Thoracic aorta (tissue), 2 donors: ENCODE measurements at regions not wholly inside any gene's neighbourhood (a gene's known extent, or its start where the extent isn't known, plus 50 kb on each side); places are given as distances from the start of the nearest gene placed in this dataset.

Experiments used
- ATAC-seq: fragments of 150-250 bp; one replicate; pipeline ENCODE4 v1.8.0; 2017; ENCODE audit warnings: low read depth; ENCODE audit not compliant: insufficient number of reproducible peaks, low FRiP score
- DNase-seq: peaks from one replicate; pipeline ENCODE4 v3.0.0-alpha.2; 2020; ENCODE audit warnings: low spot score
- H3K27ac ChIP-seq, 2 donors: fragments of 200-600 bp; sonication (generic); 1 replicate in 1 of 2; 2 replicates in 1 of 2; pipeline ENCODE4 v1.5.1; 2016; ENCODE audit warnings: mild to moderate bottlenecking in 2 of 2, moderate library complexity in 2 of 2
- H3K27me3 ChIP-seq: fragments of 200-600 bp; sonication (generic); replicated peaks from 2 replicates; pipeline ENCODE4 v1.6.0; 2016; ENCODE audit warnings: mild to moderate bottlenecking; ENCODE audit not compliant: insufficient read depth
- H3K36me3 ChIP-seq: fragments of 200-600 bp; sonication (generic); one replicate; pipeline ENCODE4 v1.5.1; 2016
- H3K4me1 ChIP-seq, 2 donors: fragments of 200-600 bp; sonication (generic); 1 replicate in 1 of 2; 2 replicates in 1 of 2; pipeline versions ENCODE4 v1.5.1 to v1.6.0; 2016; ENCODE audit warnings: low read depth in 2 of 2, mild to moderate bottlenecking in 1 of 2; ENCODE audit not compliant: control insufficient read depth in 1 of 2
- H3K4me3 ChIP-seq: fragments of 200-600 bp; sonication (generic); 2 replicates; pipeline ENCODE4 v1.5.1; 2016; ENCODE audit warnings: mild to moderate bottlenecking
- H3K9me3 ChIP-seq: fragments of 200-600 bp; sonication (generic); 2 replicates; pipeline ENCODE4 v1.5.1; 2016
- TF ChIP-seq, protein P1 (sequence below): fragments of 200-600 bp; sonication (generic); IDR thresholded peaks from one replicate; pipeline ENCODE4 v1.5.1; 2019; ENCODE audit warnings: antibody characterized with exemption

DNA sequence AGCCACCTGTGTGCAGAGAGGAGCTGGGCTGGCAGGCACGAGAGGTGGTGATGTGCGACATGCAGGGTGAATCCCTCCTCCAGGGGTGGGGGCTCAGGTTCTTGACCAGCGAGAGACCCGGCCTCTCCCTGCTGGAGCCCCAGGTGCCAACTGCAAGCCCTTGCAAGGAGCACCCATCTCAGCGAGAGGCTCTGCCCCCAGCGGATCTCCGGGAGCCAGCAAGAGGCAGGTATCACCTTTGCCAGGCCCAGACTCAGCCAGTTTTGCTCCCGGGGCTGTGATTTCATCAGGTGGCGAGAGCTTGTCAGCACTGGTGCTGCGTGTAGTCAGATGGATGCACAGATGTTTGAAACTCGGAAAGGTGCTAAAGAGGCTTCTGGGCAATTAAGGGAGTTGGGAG is 87.7 kb downstream of the TFAP2C start:
- Histone ChIP-seq H3K36me3 (no peaks in the 10 kb centered on the region), H3K27me3 (no peaks in the 10 kb centered on the region), H3K4me3 (no peak overlapping the region), H3K4me1 (no peaks in the 10 kb centered on the region), H3K27ac (no peak overlapping the region), H3K9me3 (no peaks in the 10 kb centered on the region)
- TF ChIP-seq, protein P1, sequence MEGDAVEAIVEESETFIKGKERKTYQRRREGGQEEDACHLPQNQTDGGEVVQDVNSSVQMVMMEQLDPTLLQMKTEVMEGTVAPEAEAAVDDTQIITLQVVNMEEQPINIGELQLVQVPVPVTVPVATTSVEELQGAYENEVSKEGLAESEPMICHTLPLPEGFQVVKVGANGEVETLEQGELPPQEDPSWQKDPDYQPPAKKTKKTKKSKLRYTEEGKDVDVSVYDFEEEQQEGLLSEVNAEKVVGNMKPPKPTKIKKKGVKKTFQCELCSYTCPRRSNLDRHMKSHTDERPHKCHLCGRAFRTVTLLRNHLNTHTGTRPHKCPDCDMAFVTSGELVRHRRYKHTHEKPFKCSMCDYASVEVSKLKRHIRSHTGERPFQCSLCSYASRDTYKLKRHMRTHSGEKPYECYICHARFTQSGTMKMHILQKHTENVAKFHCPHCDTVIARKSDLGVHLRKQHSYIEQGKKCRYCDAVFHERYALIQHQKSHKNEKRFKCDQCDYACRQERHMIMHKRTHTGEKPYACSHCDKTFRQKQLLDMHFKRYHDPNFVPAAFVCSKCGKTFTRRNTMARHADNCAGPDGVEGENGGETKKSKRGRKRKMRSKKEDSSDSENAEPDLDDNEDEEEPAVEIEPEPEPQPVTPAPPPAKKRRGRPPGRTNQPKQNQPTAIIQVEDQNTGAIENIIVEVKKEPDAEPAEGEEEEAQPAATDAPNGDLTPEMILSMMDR: no peak
- ATAC-seq (no peak), DNase-seq (no peak)

DNA sequence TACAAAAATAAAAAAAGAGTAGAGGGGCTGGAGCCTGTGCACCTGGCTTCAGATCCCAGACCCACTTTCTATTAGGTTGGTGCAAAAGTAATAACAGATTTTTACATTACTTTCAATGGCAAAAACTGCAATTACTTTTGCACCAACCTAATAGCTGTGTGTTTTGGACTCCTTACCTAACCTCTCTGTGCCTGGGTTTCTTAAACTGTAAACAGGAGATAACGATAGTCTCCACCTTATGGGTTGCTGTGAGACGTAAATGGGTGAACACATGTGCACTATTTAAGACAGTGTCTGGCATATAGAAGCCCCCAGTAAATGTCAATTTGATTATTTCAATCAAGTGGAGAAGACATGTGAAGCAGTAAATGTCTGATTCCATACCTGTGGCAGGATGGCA is 89.7 kb downstream of the TFAP2C start:
- H3K36me3 ChIP-seq: no peaks in the 10 kb centered on the region
- ATAC-seq: no peak
- H3K4me1 ChIP-seq: no peaks in the 10 kb centered on the region
- no peaks in the 10 kb centered on the region for H3K9me3 ChIP-seq
- no peak overlapping the region for H3K27ac ChIP-seq
- DNase-seq: no peak
- TF ChIP-seq, protein P1: no peak
- no peaks in the 10 kb centered on the region for H3K27me3 ChIP-seq
- H3K4me3 ChIP-seq: no peak overlapping the region

DNA sequence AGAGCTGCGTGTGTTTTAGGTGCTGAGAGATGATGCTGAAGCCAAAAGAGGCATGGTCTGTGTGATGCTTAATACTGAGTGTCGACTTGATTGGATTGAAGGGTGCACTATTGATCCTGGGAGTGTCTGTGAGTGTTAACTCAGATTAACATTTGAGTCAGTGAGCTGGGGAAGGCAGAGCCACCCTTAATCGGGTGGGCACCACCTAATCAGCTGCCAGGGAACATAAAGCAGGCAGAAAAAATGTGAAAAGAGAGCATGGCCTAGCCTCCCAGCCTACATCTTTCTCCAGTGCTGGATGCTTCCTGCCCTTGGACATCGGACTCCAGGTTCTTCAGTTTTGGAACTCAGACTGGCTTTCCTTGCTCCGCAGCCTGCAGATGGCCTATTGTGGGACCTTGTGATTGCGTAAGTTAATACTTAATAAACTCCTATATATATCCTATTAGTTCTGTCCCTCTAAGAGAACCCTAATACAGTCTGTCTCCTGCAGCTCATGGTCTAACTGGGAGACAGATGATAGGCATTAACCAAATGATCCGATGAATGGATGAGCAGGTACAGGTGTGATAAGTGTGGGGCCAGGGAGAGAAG is 91.6 kb downstream of the TFAP2C start:
- no peak for ATAC-seq

DNA sequence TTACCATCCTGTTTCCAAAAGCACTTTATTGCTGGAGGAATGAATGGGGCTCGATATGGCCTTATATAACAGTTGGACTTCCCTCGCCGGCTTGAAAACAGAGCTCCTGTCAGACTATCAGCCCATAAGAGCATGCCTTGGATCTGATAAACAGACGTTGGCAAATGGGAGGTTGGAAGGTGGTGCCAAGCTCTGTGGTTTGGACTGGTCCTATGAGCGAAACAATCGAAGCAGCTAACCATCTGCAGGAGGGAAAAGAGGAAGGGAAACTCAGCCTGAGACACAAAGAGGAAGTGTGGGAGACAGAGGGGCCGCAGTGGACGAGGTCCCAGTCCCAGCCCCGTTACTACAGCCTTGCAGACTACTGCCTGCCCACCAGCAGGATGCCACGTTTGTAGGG is 92.9 kb downstream of the TFAP2C start:
- no peaks in the 10 kb centered on the region for H3K4me1 ChIP-seq
- TF ChIP-seq, protein P1: no peak
- DNase-seq (no peak), ATAC-seq (no peak)
- H3K36me3 ChIP-seq: no peaks in the 10 kb centered on the region
- H3K27ac ChIP-seq: no peak overlapping the region
- H3K4me3 ChIP-seq: no peak overlapping the region
- no peaks in the 10 kb centered on the region for H3K27me3 ChIP-seq
- no peaks in the 10 kb centered on the region for H3K9me3 ChIP-seq

More for the DNA sequence above, 91.6 kb downstream of the TFAP2C start:
- no peak for DNase-seq
- Histone ChIP-seq H3K4me3 (no peak overlapping the region), H3K36me3 (no peaks in the 10 kb centered on the region), H3K9me3 (no peaks in the 10 kb centered on the region), H3K27ac (no peak overlapping the region), H3K27me3 (no peaks in the 10 kb centered on the region), H3K4me1 (no peaks in the 10 kb centered on the region)
- TF ChIP-seq, protein P1: no peak

DNA sequence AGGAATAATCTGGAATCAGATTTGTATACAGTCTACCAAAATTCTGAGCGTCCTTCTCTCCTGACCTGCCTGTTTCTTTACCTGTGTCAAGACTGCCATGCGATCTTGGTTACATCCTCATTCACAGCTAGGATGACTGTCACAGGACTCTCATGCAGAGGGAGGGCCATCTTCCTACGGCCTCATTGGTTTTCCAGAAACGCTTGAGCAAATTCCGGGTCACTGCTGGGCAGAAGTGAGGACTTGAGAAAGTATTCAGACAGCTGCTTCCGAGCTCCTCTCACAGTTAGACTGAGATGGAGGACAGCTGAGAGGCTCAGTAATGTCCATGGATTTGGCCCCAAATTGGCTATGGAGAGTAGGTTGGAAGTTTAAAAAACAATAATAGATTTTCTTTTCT is 94.2 kb downstream of the TFAP2C start:
- TF ChIP-seq, protein P1: no peak
- no peak for ATAC-seq

More for the DNA sequence above, 94.2 kb downstream of the TFAP2C start:
- Histone ChIP-seq H3K36me3 (no peaks in the 10 kb centered on the region), H3K4me1 (no peaks in the 10 kb centered on the region), H3K4me3 (no peak overlapping the region), H3K9me3 (no peaks in the 10 kb centered on the region), H3K27me3 (no peaks in the 10 kb centered on the region), H3K27ac (no peak overlapping the region)
- no peak for DNase-seq
